ENCODE measurements at regions not wholly inside any gene's neighbourhood (a gene's known extent, or its start where the extent isn't known, plus 50 kb on each side); places are given as distances from the start of the nearest gene placed in this dataset.

GRCh38 chr11:29826878-29827277, 190.0 kb downstream of the KCNA4 start:
- no peak for TF ChIP-seq SPI1 (IDR thresholded peaks at IDR 0.05; ENCODE audit: borderline replicate concordance, low read depth)
- TF ChIP-seq POLR2AphosphoS5 (IDR thresholded peaks at IDR 0.05; ENCODE audit: low read depth): no peak
- no peak for TF ChIP-seq CTCF (IDR thresholded peaks at IDR 0.05; ENCODE audit: insufficient read depth, low read length)
- TF ChIP-seq GABPA (IDR thresholded peaks at IDR 0.05; ENCODE audit: low read depth): no peak
- TF ChIP-seq REST (IDR thresholded peaks at IDR 0.05; ENCODE audit: insufficient replicate concordance, low read depth): no peak
- no peak for DNase-seq (ENCODE audit: low read depth in 1 of 2, low spot score in 1 of 2)
- Histone ChIP-seq H3K27me3 (ENCODE audit: insufficient read depth, poor library complexity, severe bottlenecking) (no peaks in the 10 kb centered on the region), H3K27ac (replicated peaks) (no peak overlapping the region), H3K4me3 (replicated peaks; ENCODE audit: insufficient read depth, low read length) (no peak overlapping the region)

GRCh38 chr11:29816359-29816758, 200.5 kb downstream of the KCNA4 start:
- TF ChIP-seq REST (IDR thresholded peaks at IDR 0.05; ENCODE audit: insufficient replicate concordance, low read depth) (no peak), POLR2AphosphoS5 (IDR thresholded peaks at IDR 0.05; ENCODE audit: low read depth) (no peak), GABPA (IDR thresholded peaks at IDR 0.05; ENCODE audit: low read depth) (no peak), SPI1 (IDR thresholded peaks at IDR 0.05; ENCODE audit: borderline replicate concordance, low read depth) (no peak), CTCF (IDR thresholded peaks at IDR 0.05; ENCODE audit: insufficient read depth, low read length) (no peak)
- no peak for DNase-seq (ENCODE audit: low read depth in 1 of 2, low spot score in 1 of 2)

GRCh38 chr11:29809121-29809520, 207.7 kb downstream of the KCNA4 start:
- Histone ChIP-seq H3K27me3 (ENCODE audit: insufficient read depth, poor library complexity, severe bottlenecking) (no peaks in the 10 kb centered on the region), H3K27ac (replicated peaks) (no peak overlapping the region), H3K4me3 (replicated peaks; ENCODE audit: insufficient read depth, low read length) (no peak overlapping the region)
- no peak for TF ChIP-seq SPI1 (IDR thresholded peaks at IDR 0.05; ENCODE audit: borderline replicate concordance, low read depth)
- TF ChIP-seq POLR2AphosphoS5 (IDR thresholded peaks at IDR 0.05; ENCODE audit: low read depth): no peak
- TF ChIP-seq REST (IDR thresholded peaks at IDR 0.05; ENCODE audit: insufficient replicate concordance, low read depth): no peak
- no peak for TF ChIP-seq GABPA (IDR thresholded peaks at IDR 0.05; ENCODE audit: low read depth)
- no peak for TF ChIP-seq CTCF (IDR thresholded peaks at IDR 0.05; ENCODE audit: insufficient read depth, low read length)
- DNase-seq (ENCODE audit: low read depth in 1 of 2, low spot score in 1 of 2): no peak

More at GRCh38 chr11:29816359-29816758, 200.5 kb downstream of the KCNA4 start:
- Histone ChIP-seq H3K27ac (replicated peaks) (no peak overlapping the region), H3K4me3 (replicated peaks; ENCODE audit: insufficient read depth, low read length) (no peak overlapping the region), H3K27me3 (ENCODE audit: insufficient read depth, poor library complexity, severe bottlenecking) (no peaks in the 10 kb centered on the region)

Measured in HL-60 (cell line).